GM21825 (cell line): ENCODE measurements at regions not wholly inside any gene's neighbourhood (a gene's known extent, or its start where the extent isn't known, plus 50 kb on each side); places are given as distances from the start of the nearest gene placed in this dataset.

Source experiments
- ATAC-seq: cut with Tn5 transposase; IDR thresholded peaks from one replicate; pipeline ENCODE4 v1.9.1; 2021; ENCODE audit warnings: mild to moderate bottlenecking, moderate library complexity; ENCODE audit not compliant: unreplicated experiment

GRCh38 chr9:89764217-89764616 lies 159.4 kb downstream of the GADD45G start:
- no peak for ATAC-seq

- ATAC-seq: no peak
These were observed 160.6 kb downstream of the GADD45G start for GRCh38 chr9:89765211-89765946.

- no peak for ATAC-seq
These were observed 162.2 kb downstream of the GADD45G start for GRCh38 chr9:89766991-89767390.

GRCh38 chr9:89768051-89768450 lies 163.2 kb downstream of the GADD45G start:
- ATAC-seq: no peak

GRCh38 chr9:89768650-89769071 lies 163.8 kb downstream of the GADD45G start:
- ATAC-seq: no peak

- ATAC-seq: no peak
These were observed 165.8 kb downstream of the GADD45G start for GRCh38 chr9:89770531-89771174.

GRCh38 chr9:89771205-89771604 lies 166.4 kb downstream of the GADD45G start:
- no peak for ATAC-seq

- no peak for ATAC-seq
These were observed 168.4 kb downstream of the GADD45G start for GRCh38 chr9:89773170-89773569.

- ATAC-seq: no peak
These were observed 170.1 kb downstream of the GADD45G start for GRCh38 chr9:89774858-89775370.

- no peak for ATAC-seq
These were observed 170.8 kb downstream of the GADD45G start for GRCh38 chr9:89775641-89776040.

GRCh38 chr9:89776795-89777525 lies 172.1 kb downstream of the GADD45G start:
- no peak for ATAC-seq

GRCh38 chr9:89777544-89777943 lies 172.7 kb downstream of the GADD45G start:
- ATAC-seq: no peak

- ATAC-seq: no peak
These were observed 173.6 kb downstream of the GADD45G start for GRCh38 chr9:89778100-89779090.

- ATAC-seq: no peak
These were observed 174.8 kb downstream of the GADD45G start for GRCh38 chr9:89779405-89780203.

- no peak for ATAC-seq
These were observed 176.1 kb downstream of the GADD45G start for GRCh38 chr9:89780959-89781358.

GRCh38 chr9:89781838-89782540 lies 177.2 kb downstream of the GADD45G start:
- peak; percentile 87 for ATAC-seq

GRCh38 chr9:89786655-89787054 lies 181.8 kb downstream of the GADD45G start:
- ATAC-seq: no peak

GRCh38 chr9:89787595-89787994 lies 182.8 kb downstream of the GADD45G start:
- ATAC-seq: no peak

- no peak for ATAC-seq
These were observed 183.6 kb downstream of the GADD45G start for GRCh38 chr9:89788434-89788833.
